Stomach (tissue), 4 donors: ENCODE measurements at regions not wholly inside any gene's neighbourhood (a gene's known extent, or its start where the extent isn't known, plus 50 kb on each side); places are given as distances from the start of the nearest gene placed in this dataset.

Experiments
- POLR2A ChIP-seq, 4 donors: fragments of 450-650 bp; IDR thresholded peaks; one replicate each; pipeline ENCODE4 v1.6.1; 2016; ENCODE audit warnings: antibody characterized with exemption in 4 of 4, control low read depth in 2 of 4, mild to moderate bottlenecking in 1 of 4, moderate library complexity in 1 of 4
- POLR2AphosphoS5 ChIP-seq, 3 donors: sonication (generic); formaldehyde crosslinking; IDR thresholded peaks; one replicate each; pipeline ENCODE4 v1.6.1; 2016; ENCODE audit warnings: antibody characterized with exemption in 3 of 3

DNA sequence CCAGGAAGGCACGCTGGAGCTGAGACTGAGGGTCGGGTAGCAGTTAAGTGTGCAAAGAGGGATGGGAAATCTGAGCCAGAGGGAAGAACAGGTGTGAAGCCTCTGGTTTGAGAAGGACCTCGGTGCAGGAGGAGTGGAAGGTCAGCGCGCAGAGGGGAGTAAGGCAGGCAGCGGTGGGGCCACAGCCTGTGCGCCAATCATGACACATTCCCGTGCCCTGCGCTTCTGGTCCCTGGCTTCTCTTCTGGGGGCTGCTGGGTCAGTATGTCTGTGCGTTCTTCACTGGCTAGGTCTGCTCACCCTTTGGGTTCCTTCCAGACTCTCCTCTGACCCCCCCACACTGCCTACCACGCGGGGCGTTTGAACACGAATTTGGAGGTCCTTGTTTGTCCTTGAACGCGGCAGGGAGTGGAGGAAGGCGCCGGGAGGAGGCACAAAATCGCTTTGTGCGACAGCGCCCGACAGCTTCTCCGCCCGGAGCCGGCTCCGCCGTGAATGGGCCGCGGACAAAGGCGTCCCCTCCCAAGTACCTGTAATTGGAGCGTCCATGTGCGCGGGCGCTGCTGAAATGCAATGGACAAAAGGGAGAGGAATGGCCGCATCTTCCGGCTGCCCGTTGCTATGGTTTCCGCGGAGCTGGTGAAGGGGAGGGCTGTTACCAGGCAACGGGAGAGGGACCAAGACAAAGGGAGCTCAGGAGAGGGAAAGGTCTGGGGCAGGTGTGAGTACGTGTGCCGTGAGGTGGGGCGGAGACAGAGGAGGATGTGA is 207.2 kb upstream of the SRRM4 start:
- TF ChIP-seq POLR2AphosphoS5 (IDR thresholded peaks at IDR 0.05) (no peak), POLR2A (IDR thresholded peaks at IDR 0.05) (no peak)
